ENCODE measurements at regions not wholly inside any gene's neighbourhood (a gene's known extent, or its start where the extent isn't known, plus 50 kb on each side); places are given as distances from the start of the nearest gene placed in this dataset.

DNA sequence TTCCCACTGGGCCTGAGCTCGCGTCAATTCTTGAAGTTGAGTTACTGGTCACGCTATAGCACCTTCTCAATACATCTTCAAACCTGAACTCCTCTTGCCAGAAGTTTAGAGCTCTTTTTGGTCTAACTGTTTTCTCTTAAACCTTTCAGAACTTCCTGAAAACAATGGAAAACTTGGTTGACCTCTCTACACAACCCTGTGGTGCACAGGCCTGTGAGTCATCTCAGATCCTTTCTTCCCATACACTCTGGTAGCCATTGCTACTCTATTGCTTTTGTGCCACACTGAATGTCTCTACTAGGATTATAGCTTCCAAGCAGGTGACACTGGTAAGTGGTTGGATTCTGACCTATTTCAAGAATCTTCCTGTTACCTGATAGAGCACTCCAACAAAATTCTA is 321.5 kb upstream of the FSIP2 start:
- Histone ChIP-seq H3K4ac (ENCODE audit: low read depth, low read length) (no peak overlapping the region), H3K56ac (ENCODE audit: extremely low read depth, insufficient read depth, low read length) (no peak overlapping the region), H3K14ac (replicated peaks; ENCODE audit: low read depth, low read length) (no peak overlapping the region), H3K36me3 (ENCODE audit: control insufficient read depth, insufficient read depth, low read length) (no peaks in the 10 kb centered on the region), H3K18ac (ENCODE audit: low read depth, low read length) (no peak overlapping the region), H3K27me3 (ENCODE audit: control insufficient read depth, insufficient read depth, low read length) (no peaks in the 10 kb centered on the region), H2BK5ac (ENCODE audit: low read depth, low read length, poor library complexity, severe bottlenecking) (no peak overlapping the region), H2AK9ac (replicated peaks; ENCODE audit: low read depth, low read length, poor library complexity) (no peak overlapping the region), H3K9me1 (ENCODE audit: insufficient read depth, low read length) (no peaks in the 10 kb centered on the region), H4K20me1 (ENCODE audit: insufficient read depth, low read length) (no peaks in the 10 kb centered on the region), H4K91ac (ENCODE audit: insufficient read depth, low read depth, low read length) (no peak overlapping the region), H2BK120ac (ENCODE audit: low read depth, low read length) (no peak overlapping the region), H3K4me3 (ENCODE audit: insufficient read depth, low read depth, low read length) (no peak overlapping the region), H2AK5ac (ENCODE audit: low read depth, low read length) (no peak overlapping the region), H2BK20ac (ENCODE audit: low read depth, low read length) (no peak overlapping the region), H3K4me2 (ENCODE audit: low read depth, low read length) (no peak overlapping the region), H3K79me1 (ENCODE audit: low read depth in 1 of 2, low read length in 2 of 2) (no peaks in the 10 kb centered on the region), H4K5ac (ENCODE audit: low read depth, low read length) (no peak overlapping the region), H3K9ac (ENCODE audit: low read depth, low read length) (no peak overlapping the region), H3K9me3 (ENCODE audit: control insufficient read depth, insufficient read depth, low read length) (no peaks in the 10 kb centered on the region; the same call in 1 of the 2 replicates), H2BK15ac (ENCODE audit: low read depth, low read length) (no peak overlapping the region), H3K4me1 (ENCODE audit: control insufficient read depth, insufficient read depth, low read length) (no peaks in the 10 kb centered on the region), H4K8ac (ENCODE audit: low read depth in 2 of 2, low read length in 2 of 2) (no peak overlapping the region), H2AFZ (replicated peaks; ENCODE audit: low read length, poor library complexity) (no peak overlapping the region), H3K27ac (ENCODE audit: insufficient read depth, low read length) (no peak overlapping the region), H3K23ac (ENCODE audit: low read depth, low read length) (no peak overlapping the region)
- TF ChIP-seq RFX5 (IDR thresholded peaks at IDR 0.05; ENCODE audit: low read depth, low read length) = no peak
- no peak for TF ChIP-seq ELK1 (IDR thresholded peaks at IDR 0.05; ENCODE audit: borderline replicate concordance, low read depth, low read length)
- no peak for TF ChIP-seq RCOR1 (IDR thresholded peaks at IDR 0.05; ENCODE audit: insufficient replicate concordance, low read length)
- no peak for TF ChIP-seq MXI1 (IDR thresholded peaks at IDR 0.05; ENCODE audit: borderline replicate concordance, low read depth, low read length)
- no peak for TF ChIP-seq MAZ (IDR thresholded peaks at IDR 0.05; ENCODE audit: borderline replicate concordance, low read depth, low read length)
- TF ChIP-seq NFE2L2 (IDR thresholded peaks at IDR 0.05; ENCODE audit: low read depth, low read length) = no peak
- TF ChIP-seq MAFK (IDR thresholded peaks at IDR 0.05; ENCODE audit: low read depth, low read length) = no peak
- TF ChIP-seq, protein P1, sequence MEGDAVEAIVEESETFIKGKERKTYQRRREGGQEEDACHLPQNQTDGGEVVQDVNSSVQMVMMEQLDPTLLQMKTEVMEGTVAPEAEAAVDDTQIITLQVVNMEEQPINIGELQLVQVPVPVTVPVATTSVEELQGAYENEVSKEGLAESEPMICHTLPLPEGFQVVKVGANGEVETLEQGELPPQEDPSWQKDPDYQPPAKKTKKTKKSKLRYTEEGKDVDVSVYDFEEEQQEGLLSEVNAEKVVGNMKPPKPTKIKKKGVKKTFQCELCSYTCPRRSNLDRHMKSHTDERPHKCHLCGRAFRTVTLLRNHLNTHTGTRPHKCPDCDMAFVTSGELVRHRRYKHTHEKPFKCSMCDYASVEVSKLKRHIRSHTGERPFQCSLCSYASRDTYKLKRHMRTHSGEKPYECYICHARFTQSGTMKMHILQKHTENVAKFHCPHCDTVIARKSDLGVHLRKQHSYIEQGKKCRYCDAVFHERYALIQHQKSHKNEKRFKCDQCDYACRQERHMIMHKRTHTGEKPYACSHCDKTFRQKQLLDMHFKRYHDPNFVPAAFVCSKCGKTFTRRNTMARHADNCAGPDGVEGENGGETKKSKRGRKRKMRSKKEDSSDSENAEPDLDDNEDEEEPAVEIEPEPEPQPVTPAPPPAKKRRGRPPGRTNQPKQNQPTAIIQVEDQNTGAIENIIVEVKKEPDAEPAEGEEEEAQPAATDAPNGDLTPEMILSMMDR (conservative IDR thresholded peaks at IDR 0.05; ENCODE audit: low read depth, low read length) = no peak
- no peak for TF ChIP-seq BHLHE40 (IDR thresholded peaks at IDR 0.05; ENCODE audit: low read depth, low read length)
- no peak for TF ChIP-seq CEBPB (IDR thresholded peaks at IDR 0.05; ENCODE audit: low read depth, low read length)
- no peak for TF ChIP-seq FOS (IDR thresholded peaks at IDR 0.05; ENCODE audit: low read depth, low read length)
- TF ChIP-seq POLR2A (IDR thresholded peaks at IDR 0.05; ENCODE audit: low read depth, low read length) = no peak
- TF ChIP-seq CHD1 (IDR thresholded peaks at IDR 0.05; ENCODE audit: low read depth, low read length) = no peak
- no peak for TF ChIP-seq RAD21 (IDR thresholded peaks at IDR 0.05; ENCODE audit: low read length)
- TF ChIP-seq SMC3 (IDR thresholded peaks at IDR 0.05; ENCODE audit: low read depth, low read length) = no peak
- no peak for TF ChIP-seq USF2 (IDR thresholded peaks at IDR 0.05; ENCODE audit: low read depth, low read length)
- dilution Hi-C loops (cut with HindIII; ENCODE audit: low sequenced_read_pairs, unreplicated experiment) (no loop called here), intact Hi-C loops (cut with micrococcal nuclease) (no loop called here), in situ Hi-C loops (cut with MboI; ENCODE audit: low sequenced_read_pairs) (no loop called here)
- no CpG with 5 or more reads among the region's 3 CpGs for WGBS, 2 experiments (ENCODE audit: extremely low coverage in 2 of 2, insufficient read length in 1 of 2)
- no TSS peak for BruUV-seq (replicated peaks)
- no peak for ATAC-seq (ENCODE audit: low read depth)
- ChIA-PET CTCF (no interaction called here), POLR2A (ENCODE audit: unreplicated experiment) (no interaction called here)
- DNase-seq = no peak

Data from IMR-90 (cell line).